ENCODE measurements at regions not wholly inside any gene's neighbourhood (a gene's known extent, or its start where the extent isn't known, plus 50 kb on each side); places are given as distances from the start of the nearest gene placed in this dataset.

GRCh38 chr11:15896026-15896425 lies 460.3 kb downstream of the SOX6 start:
- intact Hi-C loops (cut with DNase I) = no loop called here
- no peak for DNase-seq (ENCODE audit: low spot score)

GRCh38 chr11:15896530-15896929 lies 459.8 kb downstream of the SOX6 start:
- no peak for DNase-seq (ENCODE audit: low spot score)
- intact Hi-C loops (cut with DNase I) = no loop called here

GRCh38 chr11:15897211-15897960 lies 459.0 kb downstream of the SOX6 start:
- peak; percentile 39 for DNase-seq (ENCODE audit: low spot score)
- intact Hi-C loops (cut with DNase I) = no loop called here

GRCh38 chr11:15901054-15901453 lies 455.3 kb downstream of the SOX6 start:
- intact Hi-C loops (cut with DNase I) = no loop called here
- DNase-seq (ENCODE audit: low spot score) = peak; percentile 80

GRCh38 chr11:15901790-15902189 lies 454.6 kb downstream of the SOX6 start:
- no peak for DNase-seq (ENCODE audit: low spot score)
- intact Hi-C loops (cut with DNase I) = no loop called here

GRCh38 chr11:15903246-15903645 lies 453.1 kb downstream of the SOX6 start:
- intact Hi-C loops (cut with DNase I) = no loop called here
- DNase-seq (ENCODE audit: low spot score) = no peak

- intact Hi-C loops (cut with DNase I) = no loop called here
- no peak for DNase-seq (ENCODE audit: low spot score)
Measured at GRCh38 chr11:15905366-15906104, 450.8 kb downstream of the SOX6 start.

- DNase-seq (ENCODE audit: low spot score) = peak; percentile 71
- intact Hi-C loops (cut with DNase I) = no loop called here
Measured at GRCh38 chr11:15906481-15907035, 449.8 kb downstream of the SOX6 start.

- intact Hi-C loops (cut with DNase I) = no loop called here
- DNase-seq (ENCODE audit: low spot score) = peak; percentile 33
Measured at GRCh38 chr11:15907806-15908205, 448.5 kb downstream of the SOX6 start.

GRCh38 chr11:15909937-15910598 lies 446.3 kb downstream of the SOX6 start:
- intact Hi-C loops (cut with DNase I) = loop anchor here (5.0 kb wide), 1 partner anchor 702 kb away; no protein-coding TSS in a partner anchor
- DNase-seq (ENCODE audit: low spot score) = peak; percentile 58

- DNase-seq (ENCODE audit: low spot score) = peak; percentile 73
- intact Hi-C loops (cut with DNase I) = loop anchor here (5.0 kb wide), 1 partner anchor 702 kb away; no protein-coding TSS in a partner anchor
Measured at GRCh38 chr11:15910761-15911160, 445.6 kb downstream of the SOX6 start.

- DNase-seq (ENCODE audit: low spot score) = peak; percentile 81
- intact Hi-C loops (cut with DNase I) = loop anchor here (5.0 kb wide), 1 partner anchor 701 kb away; no protein-coding TSS in a partner anchor
Measured at GRCh38 chr11:15911377-15912044, 444.8 kb downstream of the SOX6 start.

GRCh38 chr11:15912291-15912690 lies 444.1 kb downstream of the SOX6 start:
- peak; percentile 55 for DNase-seq (ENCODE audit: low spot score)
- intact Hi-C loops (cut with DNase I) = loop anchor here (5.0 kb wide), 1 partner anchor 700 kb away; no protein-coding TSS in a partner anchor

- intact Hi-C loops (cut with DNase I) = loop anchor here (5.0 kb wide), 1 partner anchor 699 kb away; no protein-coding TSS in a partner anchor
- peak; percentile 46 for DNase-seq (ENCODE audit: low spot score)
Measured at GRCh38 chr11:15912825-15913224, 443.5 kb downstream of the SOX6 start.

GRCh38 chr11:15913261-15913660 lies 443.1 kb downstream of the SOX6 start:
- intact Hi-C loops (cut with DNase I) = loop anchor here (5.0 kb wide), 1 partner anchor 699 kb away; no protein-coding TSS in a partner anchor
- DNase-seq (ENCODE audit: low spot score) = peak; percentile 51

All from cardiac septum (tissue), 1 donor.